ENCODE measurements at regions not wholly inside any gene's neighbourhood (a gene's known extent, or its start where the extent isn't known, plus 50 kb on each side); places are given as distances from the start of the nearest gene placed in this dataset.

GRCh38 chr14:48584031-48584430 is 908.6 kb upstream of the MDGA2 start:
- TF ChIP-seq RAD21 (IDR thresholded peaks at IDR 0.05; ENCODE audit: low read length) (no peak), RFX5 (IDR thresholded peaks at IDR 0.05; ENCODE audit: low read length) (no peak), CTCF (IDR thresholded peaks at IDR 0.05) (no peak), FOXJ3 (CRISPR knock-in tag; IDR thresholded peaks at IDR 0.05) (no peak)

Measured in SK-N-SH (cell line).